PC-3 (cell line): ENCODE measurements at regions not wholly inside any gene's neighbourhood (a gene's known extent, or its start where the extent isn't known, plus 50 kb on each side); places are given as distances from the start of the nearest gene placed in this dataset.

ENCODE experiments used
- ATAC-seq: fragments of 200-7000 bp; cut with Tn5 transposase; 2 replicates; pipeline ENCODE4 v1.9.1; 2020; ENCODE audit warnings: mild to moderate bottlenecking, moderate library complexity
- BruUV-seq: library from RNA; stranded (reverse); fragments of 400-500 nt; replicated peaks from 2 replicates; lab custom pipeline; 2021; lab: Mats Ljungman, UMichigan
- CTCF ChIA-PET: fragments of 300-600 bp; sonication (Branson Sonifier 250); formaldehyde crosslinking; loops from one replicate; lab custom pipeline; 2022; ENCODE audit warnings: antibody characterized with exemption; lab: Charles Lee
- POLR2A ChIA-PET: fragments of 300-600 bp; sonication (Branson Sonifier 250); formaldehyde crosslinking; loops from one replicate; lab custom pipeline; 2022; ENCODE audit warnings: antibody characterized with exemption; ENCODE audit not compliant: unreplicated experiment; lab: Charles Lee
- DNase-seq: peaks from one replicate; pipeline ENCODE4 v3.0.0-alpha.2; 2015
- H2AFZ ChIP-seq: fragments of 300-600 bp; sonication (generic); 2 replicates; pipeline ENCODE4 v1.6.0; 2016; ENCODE audit warnings: antibody characterized with exemption, low read length
- H3F3A ChIP-seq: fragments of 300-600 bp; sonication (generic); one replicate; pipeline ENCODE4 v1.6.0; 2017; ENCODE audit warnings: antibody characterized with exemption, low read length, control low read depth, mild to moderate bottlenecking; ENCODE audit not compliant: unreplicated experiment
- H3K27ac ChIP-seq: fragments of 300-600 bp; sonication (generic); 2 replicates; pipeline ENCODE4 v1.5.1; 2016; ENCODE audit warnings: mild to moderate bottlenecking, low read length
- H3K27me3 ChIP-seq: fragments of 300-600 bp; sonication (generic); 2 replicates; pipeline ENCODE4 v1.6.1; 2016; ENCODE audit warnings: low read length, mixed read lengths
- H3K36me3 ChIP-seq: fragments of 300-600 bp; sonication (generic); 2 replicates; pipeline ENCODE4 v1.6.1; 2016; ENCODE audit warnings: low read depth, mixed run types, low read length, mixed read lengths
- H3K4me1 ChIP-seq: fragments of 300-600 bp; sonication (generic); 2 replicates; pipeline ENCODE4 v1.5.1; 2016; ENCODE audit warnings: low read length; ENCODE audit not compliant: insufficient read depth
- H3K4me2 ChIP-seq: fragments of 300-600 bp; sonication (generic); 2 replicates; pipeline ENCODE4 v1.6.0; 2016; ENCODE audit warnings: low read length
- H3K4me3 ChIP-seq: fragments of 300-600 bp; sonication (generic); 2 replicates; pipeline ENCODE4 v1.5.1; 2016; ENCODE audit warnings: mild to moderate bottlenecking, low read length, mixed read lengths
- H3K79me2 ChIP-seq: fragments of 300-600 bp; sonication (generic); 2 replicates; pipeline ENCODE4 v1.6.1; 2017; ENCODE audit warnings: low read length, mixed read lengths
- H3K9ac ChIP-seq: fragments of 300-600 bp; sonication (generic); 2 replicates; pipeline ENCODE4 v1.6.0; 2016; ENCODE audit warnings: mild to moderate bottlenecking, low read length
- H3K9me2 ChIP-seq: fragments of 300-600 bp; sonication (generic); replicated peaks from 2 replicates; pipeline ENCODE4 v1.6.1; 2016; ENCODE audit warnings: mixed run types, low read length, mixed read lengths
- H3K9me3 ChIP-seq: fragments of 300-600 bp; sonication (generic); 2 replicates; pipeline ENCODE4 v1.6.1; 2016; ENCODE audit warnings: low read length, mixed read lengths
- H4K20me1 ChIP-seq: fragments of 300-600 bp; sonication (generic); 2 replicates; pipeline ENCODE4 v1.6.1; 2016; ENCODE audit warnings: low read length, mixed read lengths
- CTCF ChIP-seq: fragments of 300-600 bp; sonication (generic); conservative IDR thresholded peaks from 2 replicates; pipeline ENCODE4 v1.5.1; 2017; ENCODE audit warnings: antibody characterized with exemption, low read depth, mild to moderate bottlenecking, low read length
- EZH2 ChIP-seq: fragments of 300-600 bp; sonication (generic); IDR thresholded peaks from one replicate; pipeline ENCODE4 v1.6.1; 2017; ENCODE audit warnings: antibody characterized with exemption, mild to moderate bottlenecking, low read length; ENCODE audit not compliant: unreplicated experiment
- EZH2phosphoT487 ChIP-seq: fragments of 300-600 bp; sonication (generic); IDR thresholded peaks from 2 replicates; pipeline ENCODE4 v1.6.1; 2018; ENCODE audit warnings: mild to moderate bottlenecking, antibody characterized with exemption, low read length, borderline replicate concordance
- intact Hi-C: fragments of 100-400 bp; cut with micrococcal nuclease; formaldehyde crosslinking; loops from 2 replicates; pipeline ENCODE4 v1.9.0; 2023

DNA sequence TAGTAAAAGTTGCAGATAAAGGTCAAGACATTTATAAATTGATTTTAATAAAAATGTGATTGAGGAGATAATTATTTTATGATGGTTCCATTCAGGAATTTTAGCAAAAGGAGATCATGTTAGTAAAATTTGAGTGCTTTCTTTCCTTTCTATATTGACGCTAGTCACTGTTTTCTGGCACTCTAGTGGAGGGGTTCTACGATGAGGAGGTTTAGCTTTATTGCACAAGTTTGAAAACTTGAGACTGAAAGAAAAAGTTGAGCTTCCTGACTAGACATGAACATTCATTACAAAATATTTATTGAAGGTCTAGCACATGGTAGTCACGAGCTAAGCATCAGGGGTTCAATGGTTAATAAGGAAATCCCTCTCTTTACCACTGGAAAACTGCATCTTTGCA is 336.1 kb downstream of the SNAPC1 start:
- Histone ChIP-seq H3K9ac (no peak overlapping the region), H2AFZ (no peak overlapping the region), H3K4me3 (no peak overlapping the region), H3K79me2 (no peaks in the 10 kb centered on the region), H3F3A (no peaks in the 10 kb centered on the region), H3K9me2 (no peaks in the 10 kb centered on the region), H3K9me3 (no peaks in the 10 kb centered on the region), H3K4me2 (no peak overlapping the region), H4K20me1 (no peaks in the 10 kb centered on the region), H3K27ac (no peak overlapping the region), H3K36me3 (no peaks in the 10 kb centered on the region; the same call in 1 of the 2 replicates), H3K27me3 (no peaks in the 10 kb centered on the region), H3K4me1 (no peaks in the 10 kb centered on the region)
- ChIA-PET CTCF (no interaction called here), POLR2A (no interaction called here)
- intact Hi-C loops = no loop called here
- DNase-seq (no peak), ATAC-seq (no peak)
- no peak for TF ChIP-seq EZH2phosphoT487
- no peak for TF ChIP-seq CTCF
- no peak for TF ChIP-seq EZH2
- no TSS peak for BruUV-seq

DNA sequence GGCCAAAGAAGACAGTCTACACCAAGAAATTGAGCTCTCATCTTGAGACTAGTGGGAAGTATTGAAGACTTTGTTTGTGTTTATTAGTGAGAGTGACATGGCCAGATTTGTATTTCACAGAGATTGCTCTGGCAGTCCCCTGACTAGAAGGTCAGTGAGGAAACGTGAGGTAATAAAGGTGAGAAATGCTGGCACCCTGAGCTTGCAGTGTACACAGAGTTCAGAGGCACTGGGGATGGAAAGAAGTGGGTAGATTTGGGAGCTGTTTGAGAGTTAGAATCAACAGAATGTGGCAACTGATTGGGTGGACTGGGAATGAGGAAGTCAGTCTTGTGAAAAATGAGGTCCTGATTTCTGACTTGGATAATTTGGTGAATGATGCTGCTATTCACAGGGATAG is 336.9 kb downstream of the SNAPC1 start:
- POLR2A ChIA-PET = no interaction called here
- Histone ChIP-seq H3K4me2 (no peak overlapping the region), H3K36me3 (no peaks in the 10 kb centered on the region; the same call in 1 of the 2 replicates), H2AFZ (no peak overlapping the region), H3K9me3 (no peaks in the 10 kb centered on the region), H3K9ac (no peak overlapping the region), H3F3A (no peaks in the 10 kb centered on the region), H3K9me2 (no peaks in the 10 kb centered on the region), H3K4me1 (no peaks in the 10 kb centered on the region), H4K20me1 (no peaks in the 10 kb centered on the region), H3K27me3 (no peaks in the 10 kb centered on the region), H3K27ac (no peak overlapping the region), H3K4me3 (no peak overlapping the region), H3K79me2 (no peaks in the 10 kb centered on the region)
- intact Hi-C loops = no loop called here
- no peak for ATAC-seq
- TF ChIP-seq EZH2phosphoT487 (no peak), CTCF (no peak), EZH2 (no peak)
- DNase-seq = no peak
- CTCF ChIA-PET = no interaction called here
- no TSS peak for BruUV-seq

GRCh38 chr14:62101189-62101588 is 339.0 kb downstream of the SNAPC1 start:
- BruUV-seq = no TSS peak
- no peaks in the 10 kb centered on the region for H3K9me2 ChIP-seq
- no peaks in the 10 kb centered on the region for H3K79me2 ChIP-seq
- H2AFZ ChIP-seq = no peak overlapping the region
- H3F3A ChIP-seq = no peaks in the 10 kb centered on the region
- H3K9me3 ChIP-seq = no peaks in the 10 kb centered on the region
- POLR2A ChIA-PET = no interaction called here
- no peak overlapping the region for H3K9ac ChIP-seq
- H3K4me2 ChIP-seq = no peak overlapping the region
- H3K36me3 ChIP-seq = no peaks in the 10 kb centered on the region; the same call in 1 of the 2 replicates
- H3K27me3 ChIP-seq = no peaks in the 10 kb centered on the region
- CTCF ChIA-PET = no interaction called here
- ATAC-seq (no peak), DNase-seq (no peak)
- H4K20me1 ChIP-seq = no peaks in the 10 kb centered on the region
- intact Hi-C loops = no loop called here
- TF ChIP-seq CTCF = no peak
- no peak for TF ChIP-seq EZH2
- TF ChIP-seq EZH2phosphoT487 = no peak
- H3K27ac ChIP-seq = no peak overlapping the region
- H3K4me3 ChIP-seq = no peak overlapping the region
- H3K4me1 ChIP-seq = no peaks in the 10 kb centered on the region
